ENCODE measurements at regions not wholly inside any gene's neighbourhood (a gene's known extent, or its start where the extent isn't known, plus 50 kb on each side); places are given as distances from the start of the nearest gene placed in this dataset.
"Not testable (repeated sequence)": the region's sequence is repeated elsewhere in the genome, so short reads cannot be mapped to it uniquely, and the experiment has no call there.

DNA sequence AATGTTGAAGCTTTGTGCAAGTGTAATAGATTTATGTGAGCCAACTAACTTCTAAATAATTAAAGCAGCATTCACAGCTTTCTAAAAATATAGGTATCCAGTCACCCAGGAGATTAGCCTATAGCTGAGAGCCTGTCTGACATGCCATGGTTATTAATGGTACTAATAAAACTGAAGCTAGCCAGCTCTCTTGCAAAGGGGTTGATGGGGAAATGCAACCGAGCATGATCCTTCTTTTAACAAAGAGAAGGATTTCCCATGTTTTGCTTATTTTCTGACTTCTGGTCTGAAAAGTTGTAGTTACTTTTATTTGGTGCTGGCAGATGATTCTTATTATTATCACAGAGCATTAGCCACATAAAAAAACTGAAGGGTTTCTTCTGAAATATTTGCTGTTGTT, 488.7 kb upstream of the CYLC2 start:
- Histone ChIP-seq H3K36me3 (ENCODE audit: control insufficient read depth, insufficient read depth, low read length) (no peaks in the 10 kb centered on the region), H3K4me1 (ENCODE audit: control insufficient read depth, insufficient read depth, low read length, poor library complexity, severe bottlenecking) (no peaks in the 10 kb centered on the region), H3K9me3 (ENCODE audit: control insufficient read depth in 2 of 2, low read length in 2 of 2) (no peaks in the 10 kb centered on the region), H3K4me3 (ENCODE audit: low read depth, low read length) (no peak overlapping the region), H3K27ac (ENCODE audit: insufficient read depth, low read length, poor library complexity, severe bottlenecking) (no peak overlapping the region), H3K27me3 (ENCODE audit: control insufficient read depth, insufficient read depth, low read length) (no peaks in the 10 kb centered on the region)
- Mint-ChIP-seq H3K4me1 (no peaks in the 10 kb centered on the region), H3K9me3 (peaks cover 2 to 9% (median 3%) of the 10 kb centered on the region in 7 donors), H3K4me3 (no peak overlapping the region), H3K27ac (no peak overlapping the region), H3K27me3 (no peaks in the 10 kb centered on the region), H3K36me3 (no peaks in the 10 kb centered on the region)
- ATAC-seq (ENCODE audit: low read depth in 2 of 2), result no peak
- DNase-seq, result no peak

DNA sequence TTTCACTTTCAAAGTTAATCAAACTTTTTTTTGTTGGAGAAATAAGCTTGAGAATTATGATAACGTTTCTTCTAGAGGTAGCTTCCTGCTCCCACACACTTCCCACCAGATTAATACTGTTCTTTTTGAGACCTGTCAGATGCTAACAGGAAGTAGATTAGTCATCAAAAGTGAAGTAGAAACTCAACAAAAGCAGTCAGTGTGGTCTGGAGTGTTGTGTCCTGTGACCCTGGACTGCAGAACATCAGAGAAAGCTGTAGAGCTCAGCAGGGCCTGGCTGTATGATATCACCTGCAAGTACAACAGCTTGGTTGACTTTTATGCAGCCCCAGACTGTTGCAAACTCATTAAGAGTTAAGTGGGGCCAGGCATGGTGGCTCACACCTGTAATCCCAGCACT, 495.7 kb upstream of the CYLC2 start:
- H3K4me1 ChIP-seq (ENCODE audit: control insufficient read depth, insufficient read depth, low read length, poor library complexity, severe bottlenecking), result no peaks in the 10 kb centered on the region
- Mint-ChIP-seq H3K4me1 (no peaks in the 10 kb centered on the region), H3K4me3 (peak overlapping the region in 1 of 4 donors; percentile 5), H3K36me3 (no peaks in the 10 kb centered on the region), H3K27ac (peak overlapping the region in 1 of 3 donors; percentile 29), H3K9me3 (peaks cover 0 to 13% (median 4%) of the 10 kb centered on the region in 7 donors), H3K27me3 (no peaks in the 10 kb centered on the region)
- no peak overlapping the region for H3K27ac ChIP-seq (ENCODE audit: insufficient read depth, low read length, poor library complexity, severe bottlenecking)
- no peaks in the 10 kb centered on the region for H3K9me3 ChIP-seq (ENCODE audit: control insufficient read depth in 2 of 2, low read length in 2 of 2)
- DNase-seq (no peak), ATAC-seq (ENCODE audit: low read depth in 2 of 2) (no peak)
- no peaks in the 10 kb centered on the region for H3K36me3 ChIP-seq (ENCODE audit: control insufficient read depth, insufficient read depth, low read length)
- no peak overlapping the region for H3K4me3 ChIP-seq (ENCODE audit: low read depth, low read length)
- H3K27me3 ChIP-seq (ENCODE audit: control insufficient read depth, insufficient read depth, low read length), result no peaks in the 10 kb centered on the region

DNA sequence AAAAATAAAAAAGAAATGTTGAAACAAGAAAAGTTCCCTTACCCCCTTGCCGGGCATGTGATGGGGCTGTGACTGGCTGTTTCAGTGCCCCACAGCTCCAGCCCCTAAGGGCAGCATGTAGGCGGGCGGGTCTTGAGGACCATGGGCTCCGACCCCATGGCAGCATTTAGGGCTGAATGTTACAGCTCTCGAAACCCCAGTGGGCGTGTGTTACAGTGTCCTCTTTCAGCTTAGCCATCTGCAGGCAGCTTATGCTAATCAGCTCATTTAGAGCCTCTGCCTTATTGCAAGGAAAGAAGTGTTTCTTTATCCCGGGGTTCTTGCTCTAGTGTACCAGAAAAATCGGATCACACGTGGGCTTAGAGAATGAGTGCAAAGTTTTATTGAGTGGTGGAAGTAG, 497.4 kb upstream of the CYLC2 start:
- Mint-ChIP-seq H3K27ac (no peak overlapping the region), H3K27me3 (no peaks in the 10 kb centered on the region), H3K36me3 (no peaks in the 10 kb centered on the region), H3K4me1 (no peaks in the 10 kb centered on the region), H3K4me3 (no peak overlapping the region), H3K9me3 (peaks cover 1 to 17% (median 4%) of the 10 kb centered on the region in 7 donors)
- H3K4me3 ChIP-seq (ENCODE audit: low read depth, low read length), result no peak overlapping the region
- no peaks in the 10 kb centered on the region for H3K4me1 ChIP-seq (ENCODE audit: control insufficient read depth, insufficient read depth, low read length, poor library complexity, severe bottlenecking)
- no peaks in the 10 kb centered on the region for H3K9me3 ChIP-seq (ENCODE audit: control insufficient read depth in 2 of 2, low read length in 2 of 2)
- ATAC-seq (ENCODE audit: low read depth in 2 of 2), result no peak
- H3K27ac ChIP-seq (ENCODE audit: insufficient read depth, low read length, poor library complexity, severe bottlenecking), result no peak overlapping the region
- no peaks in the 10 kb centered on the region for H3K36me3 ChIP-seq (ENCODE audit: control insufficient read depth, insufficient read depth, low read length)
- no peak for DNase-seq
- no peaks in the 10 kb centered on the region for H3K27me3 ChIP-seq (ENCODE audit: control insufficient read depth, insufficient read depth, low read length)

DNA sequence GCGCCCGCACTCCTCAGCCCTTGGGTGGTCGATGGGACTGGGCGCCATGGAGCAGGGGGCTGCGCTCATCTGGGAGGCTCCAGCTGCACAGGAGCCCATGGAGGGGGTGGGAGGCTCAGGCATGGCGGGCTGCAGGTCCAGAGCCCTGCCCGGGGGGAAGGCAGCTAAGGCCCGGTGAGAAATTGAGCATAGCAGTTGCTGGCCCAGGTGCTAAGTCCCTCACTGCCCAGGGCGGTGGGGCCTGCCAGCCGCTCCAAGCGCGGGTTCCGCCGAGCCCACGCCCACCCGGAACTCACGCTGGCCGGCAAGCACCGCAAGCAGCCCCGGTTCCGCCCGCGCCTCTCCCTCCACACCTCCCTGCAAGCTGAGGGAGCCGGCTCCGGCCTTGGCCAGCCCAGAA, 508.2 kb upstream of the CYLC2 start:
- not testable (repeated sequence) for H3K27me3 Mint-ChIP-seq; H3K9me3 Mint-ChIP-seq; H3K36me3 Mint-ChIP-seq; H3K4me3 ChIP-seq (ENCODE audit: low read depth, low read length); H3K27ac Mint-ChIP-seq; H3K4me1 Mint-ChIP-seq; H3K9me3 ChIP-seq (ENCODE audit: control insufficient read depth in 2 of 2, low read length in 2 of 2); ATAC-seq (ENCODE audit: low read depth in 2 of 2); DNase-seq; H3K27ac ChIP-seq (ENCODE audit: insufficient read depth, low read length, poor library complexity, severe bottlenecking); H3K4me3 Mint-ChIP-seq; H3K36me3 ChIP-seq (ENCODE audit: control insufficient read depth, insufficient read depth, low read length); H3K27me3 ChIP-seq (ENCODE audit: control insufficient read depth, insufficient read depth, low read length); H3K4me1 ChIP-seq (ENCODE audit: control insufficient read depth, insufficient read depth, low read length, poor library complexity, severe bottlenecking)

DNA sequence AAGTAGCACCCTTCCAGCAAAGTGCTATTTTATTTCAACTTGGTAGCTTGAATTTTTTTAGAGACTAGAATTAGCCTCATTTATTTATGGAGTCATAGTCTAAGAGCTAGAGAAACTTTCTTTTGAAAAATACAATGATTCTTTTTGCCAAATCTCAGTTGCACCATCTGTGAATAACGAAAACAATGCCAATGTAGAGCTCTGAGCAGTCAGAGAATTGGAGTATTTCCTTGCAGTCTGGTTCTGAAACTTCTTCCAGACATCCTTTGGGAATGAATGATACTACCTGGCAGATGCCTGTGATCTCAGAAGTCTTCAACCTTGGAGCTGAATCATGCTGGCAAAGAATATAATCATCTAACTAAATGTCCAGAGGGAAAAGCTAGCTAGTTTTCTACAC, 511.5 kb upstream of the CYLC2 start:
- no peaks in the 10 kb centered on the region for H3K27me3 Mint-ChIP-seq
- H3K4me1 ChIP-seq (ENCODE audit: control insufficient read depth, insufficient read depth, low read length, poor library complexity, severe bottlenecking), result no peaks in the 10 kb centered on the region
- DNase-seq, result no peak
- no peak overlapping the region for H3K27ac Mint-ChIP-seq
- H3K27me3 ChIP-seq (ENCODE audit: control insufficient read depth, insufficient read depth, low read length), result no peaks in the 10 kb centered on the region
- no peak overlapping the region for H3K27ac ChIP-seq (ENCODE audit: insufficient read depth, low read length, poor library complexity, severe bottlenecking)
- H3K9me3 Mint-ChIP-seq, result peaks cover 0 to 11% (median 3%) of the 10 kb centered on the region in 7 donors
- peaks cover 0 to 4% (median 0%) of the 10 kb centered on the region in 4 donors for H3K4me1 Mint-ChIP-seq
- H3K36me3 ChIP-seq (ENCODE audit: control insufficient read depth, insufficient read depth, low read length), result no peaks in the 10 kb centered on the region
- H3K4me3 ChIP-seq (ENCODE audit: low read depth, low read length), result no peak overlapping the region
- H3K36me3 Mint-ChIP-seq, result no peaks in the 10 kb centered on the region
- H3K9me3 ChIP-seq (ENCODE audit: control insufficient read depth in 2 of 2, low read length in 2 of 2), result no peaks in the 10 kb centered on the region
- no peak overlapping the region for H3K4me3 Mint-ChIP-seq
- ATAC-seq (ENCODE audit: low read depth in 2 of 2), result no peak

DNA sequence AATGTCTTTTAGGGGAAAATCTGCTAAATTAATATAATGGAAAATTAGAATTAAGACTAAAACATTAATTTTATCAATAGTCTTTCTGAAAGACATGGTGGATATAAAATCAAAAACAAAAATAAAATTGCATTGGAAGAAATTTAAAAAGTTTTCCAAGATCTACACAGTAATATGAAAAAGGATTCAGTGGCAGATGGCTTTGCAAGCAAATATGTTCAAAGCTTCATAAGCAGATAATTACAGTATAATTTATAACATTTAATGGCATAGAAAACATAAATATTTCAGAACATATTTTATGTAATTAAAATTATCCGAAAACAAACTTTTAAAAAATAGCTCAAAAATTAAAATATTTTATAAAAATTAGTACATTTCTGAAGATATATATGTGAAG, 512.4 kb upstream of the CYLC2 start:
- no peaks in the 10 kb centered on the region for H3K36me3 Mint-ChIP-seq
- peaks cover 0 to 15% (median 3%) of the 10 kb centered on the region in 7 donors for H3K9me3 Mint-ChIP-seq
- H3K27ac Mint-ChIP-seq, result no peak overlapping the region
- no peaks in the 10 kb centered on the region for H3K36me3 ChIP-seq (ENCODE audit: control insufficient read depth, insufficient read depth, low read length)
- no peaks in the 10 kb centered on the region for H3K27me3 ChIP-seq (ENCODE audit: control insufficient read depth, insufficient read depth, low read length)
- H3K4me3 Mint-ChIP-seq, result no peak overlapping the region
- no peaks in the 10 kb centered on the region for H3K27me3 Mint-ChIP-seq
- no peak for DNase-seq
- no peaks in the 10 kb centered on the region for H3K4me1 ChIP-seq (ENCODE audit: control insufficient read depth, insufficient read depth, low read length, poor library complexity, severe bottlenecking)
- no peak overlapping the region for H3K4me3 ChIP-seq (ENCODE audit: low read depth, low read length)
- peaks cover 0 to 4% (median 0%) of the 10 kb centered on the region in 4 donors for H3K4me1 Mint-ChIP-seq
- no peaks in the 10 kb centered on the region for H3K9me3 ChIP-seq (ENCODE audit: control insufficient read depth in 2 of 2, low read length in 2 of 2)
- no peak for ATAC-seq (ENCODE audit: low read depth in 2 of 2)
- no peak overlapping the region for H3K27ac ChIP-seq (ENCODE audit: insufficient read depth, low read length, poor library complexity, severe bottlenecking)

DNA sequence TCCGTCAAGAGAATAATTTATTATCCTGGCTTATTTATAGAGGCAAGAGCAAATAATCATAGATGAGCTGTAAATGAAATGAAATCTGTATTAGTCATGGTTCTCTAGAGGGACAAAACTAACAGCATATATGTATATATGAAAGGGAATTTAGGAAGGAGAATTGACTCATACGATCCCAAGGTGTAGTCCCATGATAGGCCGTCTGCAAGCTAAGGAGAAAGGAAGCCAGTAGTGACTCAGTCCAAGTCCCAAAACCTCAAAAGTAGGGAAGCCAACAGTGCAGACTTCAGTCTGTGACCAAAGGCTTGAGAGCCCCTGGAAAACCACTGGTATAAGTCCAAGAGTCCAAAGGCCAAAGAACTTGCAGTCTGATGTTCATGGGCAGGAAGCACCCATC, 515.9 kb upstream of the CYLC2 start:
- no peak overlapping the region for H3K27ac ChIP-seq (ENCODE audit: insufficient read depth, low read length, poor library complexity, severe bottlenecking)
- Mint-ChIP-seq H3K4me3 (no peak overlapping the region), H3K9me3 (peaks cover 0 to 18% (median 2%) of the 10 kb centered on the region in 7 donors), H3K4me1 (no peaks in the 10 kb centered on the region), H3K27me3 (no peaks in the 10 kb centered on the region), H3K27ac (no peak overlapping the region), H3K36me3 (no peaks in the 10 kb centered on the region)
- no peak for DNase-seq
- no peaks in the 10 kb centered on the region for H3K27me3 ChIP-seq (ENCODE audit: control insufficient read depth, insufficient read depth, low read length)
- H3K9me3 ChIP-seq (ENCODE audit: control insufficient read depth in 2 of 2, low read length in 2 of 2), result no peaks in the 10 kb centered on the region
- no peak for ATAC-seq (ENCODE audit: low read depth in 2 of 2)
- no peaks in the 10 kb centered on the region for H3K4me1 ChIP-seq (ENCODE audit: control insufficient read depth, insufficient read depth, low read length, poor library complexity, severe bottlenecking)
- no peak overlapping the region for H3K4me3 ChIP-seq (ENCODE audit: low read depth, low read length)
- H3K36me3 ChIP-seq (ENCODE audit: control insufficient read depth, insufficient read depth, low read length), result no peaks in the 10 kb centered on the region

DNA sequence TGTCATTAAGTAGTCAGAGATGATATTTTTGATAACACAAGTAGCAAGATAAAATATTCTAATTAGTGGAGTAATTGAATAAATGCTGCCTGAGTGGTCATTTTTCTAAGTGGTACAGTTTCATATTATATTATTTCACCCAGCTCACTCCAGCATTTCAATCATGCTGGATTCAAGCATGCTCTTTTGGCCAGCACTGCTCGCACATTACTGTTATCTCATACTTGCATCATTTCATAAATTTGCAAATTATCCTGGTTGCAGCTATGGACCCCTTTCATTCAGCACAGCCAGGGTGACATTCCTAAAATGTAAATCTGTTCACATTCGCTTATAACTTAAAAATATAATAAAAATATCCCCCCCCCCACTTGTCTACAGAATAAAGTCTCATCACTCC, 520.8 kb upstream of the CYLC2 start:
- H3K4me3 ChIP-seq (ENCODE audit: low read depth, low read length), result no peak overlapping the region
- no peak for ATAC-seq (ENCODE audit: low read depth in 2 of 2)
- Mint-ChIP-seq H3K27ac (no peak overlapping the region), H3K27me3 (no peaks in the 10 kb centered on the region), H3K4me1 (no peaks in the 10 kb centered on the region), H3K4me3 (no peak overlapping the region), H3K36me3 (no peaks in the 10 kb centered on the region), H3K9me3 (peaks cover 0 to 14% (median 3%) of the 10 kb centered on the region in 7 donors)
- H3K9me3 ChIP-seq (ENCODE audit: control insufficient read depth in 2 of 2, low read length in 2 of 2), result no peaks in the 10 kb centered on the region
- no peak overlapping the region for H3K27ac ChIP-seq (ENCODE audit: insufficient read depth, low read length, poor library complexity, severe bottlenecking)
- no peak for DNase-seq
- H3K4me1 ChIP-seq (ENCODE audit: control insufficient read depth, insufficient read depth, low read length, poor library complexity, severe bottlenecking), result no peaks in the 10 kb centered on the region
- H3K36me3 ChIP-seq (ENCODE audit: control insufficient read depth, insufficient read depth, low read length), result no peaks in the 10 kb centered on the region
- no peaks in the 10 kb centered on the region for H3K27me3 ChIP-seq (ENCODE audit: control insufficient read depth, insufficient read depth, low read length)
